ENCODE measurements at regions not wholly inside any gene's neighbourhood (a gene's known extent, or its start where the extent isn't known, plus 50 kb on each side); places are given as distances from the start of the nearest gene placed in this dataset.

DNA sequence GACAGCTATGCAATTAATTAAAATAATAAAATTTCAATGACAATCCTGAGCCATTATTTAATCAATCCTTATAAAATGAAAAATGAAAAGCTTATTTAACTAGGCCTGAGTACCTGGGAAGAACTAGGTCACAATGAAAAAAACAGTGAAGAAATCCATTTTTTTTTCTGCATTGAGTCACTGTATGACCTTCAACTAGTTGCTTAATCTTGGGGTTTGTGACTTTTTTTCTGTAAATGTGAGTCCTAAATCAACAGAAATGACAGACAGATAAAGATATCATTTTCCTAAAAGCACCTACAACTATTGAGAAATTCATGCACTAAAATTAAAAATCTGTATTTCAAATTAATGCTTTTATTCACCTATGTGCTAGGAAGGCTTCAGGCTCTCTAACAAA is 96.8 kb downstream of the TMEM26 start:
- no peak for DNase-seq (ENCODE audit: low read depth in 2 of 3, low spot score in 2 of 3)

DNA sequence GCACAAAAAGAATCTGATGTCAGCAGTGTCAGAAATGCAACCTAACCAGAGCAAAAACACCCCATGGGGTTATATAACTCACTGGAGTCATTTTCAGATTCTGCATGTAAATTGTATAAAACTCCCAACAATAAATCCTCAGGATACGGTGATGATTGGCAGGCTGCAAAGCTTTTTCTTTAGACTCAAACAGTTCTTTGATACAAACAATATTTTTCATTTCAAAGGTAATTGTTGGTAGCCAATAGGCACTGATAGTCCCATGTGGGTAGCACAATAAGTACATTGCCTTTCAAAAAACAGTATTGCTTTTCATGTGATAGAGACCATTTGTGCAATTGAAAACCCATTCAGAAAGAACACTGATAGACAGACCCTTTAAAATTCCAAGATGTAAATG is 98.0 kb downstream of the TMEM26 start:
- no peak for DNase-seq (ENCODE audit: low read depth in 2 of 3, low spot score in 2 of 3)

- no peak for DNase-seq (ENCODE audit: low read depth in 2 of 3, low spot score in 2 of 3)
Observed at GRCh38 chr10:61354401-61354975, 98.7 kb downstream of the TMEM26 start.

DNA sequence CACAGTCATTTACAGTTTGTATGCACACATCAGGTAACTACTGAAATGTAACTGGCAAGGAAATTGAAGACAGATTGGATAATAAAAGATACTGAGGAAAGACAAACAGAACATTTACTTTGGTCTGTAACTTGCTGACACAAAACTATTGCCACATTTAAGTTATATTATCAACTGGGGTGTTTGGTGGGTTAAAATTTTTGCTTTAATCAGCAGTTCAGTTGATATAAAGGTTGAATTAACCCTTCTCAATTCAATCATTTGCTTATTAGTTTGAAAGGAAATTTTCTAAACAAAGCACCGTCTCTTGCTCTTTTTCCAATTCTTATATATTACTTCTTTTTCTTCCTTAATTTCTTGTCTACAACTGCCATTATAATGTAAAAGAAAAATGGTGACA is 102.4 kb downstream of the TMEM26 start:
- DNase-seq (ENCODE audit: low read depth in 2 of 3, low spot score in 2 of 3): no peak

DNA sequence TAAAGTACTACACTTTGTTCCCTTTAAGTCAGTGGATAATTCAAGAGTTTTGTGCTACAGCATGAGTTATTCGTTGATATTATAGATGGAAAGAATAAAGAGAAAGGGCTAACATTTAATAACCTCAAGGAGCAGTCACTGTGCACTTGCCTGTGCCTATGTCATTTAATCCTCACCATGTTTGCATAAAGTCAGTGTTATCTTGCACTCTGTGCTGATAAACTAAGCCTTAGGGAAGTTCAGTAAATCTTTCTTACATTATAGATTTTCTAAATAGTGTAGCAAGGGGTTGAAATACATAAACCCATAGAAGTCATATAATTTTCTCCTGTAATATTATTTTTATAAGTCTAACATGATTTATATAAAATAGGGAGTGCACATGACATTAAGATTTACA is 103.1 kb downstream of the TMEM26 start:
- no peak for DNase-seq (ENCODE audit: low read depth in 2 of 3, low spot score in 2 of 3)

GRCh38 chr10:61346796-61347413 is 106.3 kb downstream of the TMEM26 start:
- DNase-seq (ENCODE audit: low read depth in 2 of 3, low spot score in 2 of 3): no peak

- no peak for DNase-seq (ENCODE audit: low read depth in 2 of 3, low spot score in 2 of 3)
Observed at GRCh38 chr10:61343796-61344195, 109.4 kb downstream of the TMEM26 start.

GRCh38 chr10:61342858-61343572 is 110.2 kb downstream of the TMEM26 start:
- DNase-seq (ENCODE audit: low read depth in 2 of 3, low spot score in 2 of 3): no peak

GRCh38 chr10:61341008-61341407 is 112.2 kb downstream of the TMEM26 start:
- DNase-seq (ENCODE audit: low read depth in 2 of 3, low spot score in 2 of 3): no peak

DNA sequence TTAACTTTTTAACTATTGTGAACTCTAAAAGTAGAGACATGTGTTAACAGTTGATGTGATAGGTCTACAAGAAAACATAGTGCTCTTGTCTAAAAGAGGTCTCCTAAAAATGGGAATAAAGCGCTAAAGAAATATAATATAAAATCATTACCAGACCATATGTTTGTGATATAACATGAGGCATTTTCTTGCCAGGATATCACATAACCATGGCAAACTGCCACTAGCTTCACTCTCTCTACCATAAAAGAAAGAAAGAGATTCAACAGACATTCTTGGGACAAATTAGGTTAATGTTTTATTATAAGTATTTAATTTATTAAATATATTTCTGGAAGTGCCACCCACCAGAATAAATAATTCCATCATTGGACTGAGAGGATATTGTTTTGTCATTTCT is 115.0 kb downstream of the TMEM26 start:
- DNase-seq (ENCODE audit: low read depth in 2 of 3, low spot score in 2 of 3): no peak

DNA sequence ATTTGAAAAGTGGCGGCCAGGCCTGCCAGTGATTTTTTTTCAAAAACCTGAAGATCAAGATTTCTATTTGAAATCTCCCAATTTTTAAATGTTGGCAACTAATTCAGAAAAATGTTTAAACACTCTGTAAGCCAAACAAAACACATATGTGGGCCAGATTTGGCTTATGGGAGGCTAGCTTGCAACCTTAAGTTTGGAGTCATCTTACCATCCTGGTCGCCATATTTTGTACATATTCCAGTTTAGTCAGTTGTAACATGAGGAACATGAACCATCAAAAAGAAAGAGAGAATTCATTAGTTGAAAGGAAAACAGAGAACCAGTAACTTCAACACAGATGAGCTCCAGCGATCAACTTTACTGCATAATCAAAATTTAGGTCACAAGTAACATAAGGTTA is 115.4 kb downstream of the TMEM26 start:
- DNase-seq (ENCODE audit: low read depth in 2 of 3, low spot score in 2 of 3): no peak

- DNase-seq (ENCODE audit: low read depth in 2 of 3, low spot score in 2 of 3): no peak
Observed at GRCh38 chr10:61336831-61337230, 116.3 kb downstream of the TMEM26 start.

DNA sequence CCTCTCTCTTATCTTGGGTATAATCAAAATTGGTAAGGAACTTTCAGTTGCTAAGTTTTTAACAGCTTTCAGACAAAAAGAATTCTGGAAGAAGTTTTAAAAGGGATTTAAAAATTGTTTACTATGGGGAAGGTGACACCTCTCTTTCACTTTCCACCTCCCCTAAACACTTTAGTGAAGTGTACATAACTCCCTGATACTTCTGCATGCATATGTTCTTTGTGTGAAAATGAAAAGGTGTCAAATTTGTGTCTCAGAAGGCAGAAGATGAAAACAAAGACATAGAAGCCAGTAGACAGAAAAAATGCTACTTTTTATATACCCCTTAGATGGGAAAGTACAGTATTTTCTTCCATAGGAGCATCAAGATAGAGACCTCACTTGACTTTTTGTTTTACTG is 117.8 kb downstream of the TMEM26 start:
- no peak for DNase-seq (ENCODE audit: low read depth in 2 of 3, low spot score in 2 of 3)

DNA sequence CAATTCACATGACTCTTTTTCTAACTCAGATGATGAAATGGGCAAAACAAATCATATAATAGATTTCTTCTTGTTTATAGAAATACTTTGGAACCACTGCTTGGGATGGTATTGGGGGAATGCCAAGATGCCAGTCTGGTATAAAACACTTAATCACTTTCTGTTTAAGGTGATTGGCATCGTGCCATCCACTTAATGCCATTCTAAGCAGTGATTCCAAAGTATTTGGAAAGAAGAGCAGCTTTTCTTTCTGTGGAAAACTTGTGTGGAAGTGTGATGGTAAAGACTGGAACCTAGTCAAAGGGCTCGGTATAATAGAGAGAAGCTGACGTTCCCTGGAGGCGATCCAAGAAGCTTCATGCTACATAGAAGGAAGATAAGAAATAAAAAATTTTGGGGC is 120.6 kb downstream of the TMEM26 start:
- DNase-seq (ENCODE audit: low read depth in 2 of 3, low spot score in 2 of 3): no peak

DNA sequence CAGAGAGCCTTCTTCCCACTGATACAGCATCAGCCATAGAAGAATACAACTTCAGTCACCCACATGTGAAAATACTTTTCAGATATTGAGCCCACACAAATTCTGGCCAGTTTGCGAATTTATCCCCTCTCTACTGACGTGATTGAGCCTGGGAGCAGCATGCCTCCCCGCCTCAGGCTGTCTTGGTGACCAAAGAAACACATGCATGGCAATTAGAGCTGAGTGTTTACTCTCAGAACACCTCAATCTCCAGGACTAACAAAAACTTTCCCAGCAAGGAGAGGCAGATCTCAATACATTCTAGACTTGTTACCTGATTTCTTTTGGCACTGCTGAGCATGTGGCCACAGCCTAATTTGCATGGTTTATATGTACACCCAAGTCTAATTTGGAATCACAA is 122.5 kb downstream of the TMEM26 start:
- DNase-seq (ENCODE audit: low read depth in 2 of 3, low spot score in 2 of 3): no peak

DNA sequence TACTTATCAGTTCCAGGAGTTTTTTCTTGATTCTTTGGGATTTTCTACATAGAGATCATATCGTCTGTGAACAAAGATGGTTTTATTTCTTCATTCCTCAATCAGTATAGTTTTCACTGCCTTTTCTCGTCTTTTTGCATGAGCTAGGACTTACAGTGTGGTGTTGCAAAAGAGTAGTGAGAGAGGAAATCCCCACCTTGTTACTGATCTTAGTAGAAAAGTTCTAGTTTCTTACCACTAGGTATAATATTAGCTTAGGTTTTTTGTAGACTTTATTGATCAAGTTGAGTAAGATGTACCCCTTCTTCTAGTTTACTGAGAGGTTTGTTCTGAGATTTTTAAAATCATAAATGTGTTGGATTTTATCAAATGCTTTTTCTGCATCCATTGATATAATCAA is 123.3 kb downstream of the TMEM26 start:
- no peak for DNase-seq (ENCODE audit: low read depth in 2 of 3, low spot score in 2 of 3)

DNA sequence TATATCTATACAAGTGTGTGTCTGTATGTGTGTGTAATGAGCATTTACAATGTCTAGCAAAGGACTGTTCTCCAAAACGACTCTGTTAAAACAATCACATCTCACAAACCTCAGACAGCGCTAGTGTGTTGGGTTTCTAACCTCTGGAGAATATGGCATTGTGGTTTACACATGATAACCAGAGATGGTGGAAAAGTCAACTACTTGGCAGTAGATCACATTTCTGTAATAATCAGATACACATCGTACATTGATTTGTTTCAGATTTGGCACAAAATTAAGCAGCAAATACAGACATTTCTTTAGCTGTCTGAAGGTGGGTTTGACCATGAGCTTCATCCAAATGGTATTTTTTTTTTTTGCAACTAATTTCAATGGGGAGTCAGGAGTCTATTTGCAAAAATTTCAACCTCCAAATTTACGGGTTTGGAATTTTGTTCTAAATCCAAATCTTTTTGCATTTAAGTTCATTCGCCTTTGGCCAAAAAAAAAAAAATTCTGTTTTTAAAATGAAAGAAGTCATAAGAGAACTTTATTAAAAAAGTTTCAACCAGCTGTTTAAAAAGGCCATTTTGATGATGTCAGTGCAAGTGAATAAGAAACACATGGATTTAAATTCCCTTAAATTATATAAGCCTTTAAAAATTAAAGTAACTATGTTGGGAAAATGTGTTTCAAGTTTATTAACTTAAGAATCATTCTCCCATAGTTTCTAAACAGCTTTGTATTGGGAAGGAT is 127.8 kb downstream of the TMEM26 start:
- no peak for DNase-seq (ENCODE audit: low read depth in 2 of 3, low spot score in 2 of 3)

- no peak for DNase-seq (ENCODE audit: low read depth in 2 of 3, low spot score in 2 of 3)
Observed at GRCh38 chr10:61323726-61324125, 129.5 kb downstream of the TMEM26 start.

GRCh38 chr10:61321041-61321857 is 131.9 kb downstream of the TMEM26 start:
- no peak for DNase-seq (ENCODE audit: low read depth in 2 of 3, low spot score in 2 of 3)

DNA sequence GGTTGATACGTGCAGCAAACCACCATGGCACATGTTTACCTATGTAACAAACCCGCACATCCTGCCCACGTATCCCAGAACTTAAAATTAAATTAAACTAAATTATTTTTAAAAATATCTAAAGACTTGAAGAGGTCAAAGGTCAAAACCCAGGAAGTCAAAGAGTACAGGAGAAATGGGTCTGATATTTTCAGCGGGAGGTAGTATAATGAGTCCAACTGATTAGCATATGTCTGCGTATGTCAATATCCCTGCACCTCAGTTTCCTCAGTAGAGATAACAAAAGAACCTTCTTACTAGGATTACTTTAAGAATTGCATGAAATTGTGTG is 133.0 kb downstream of the TMEM26 start:
- no peak for DNase-seq (ENCODE audit: low read depth in 2 of 3, low spot score in 2 of 3)

All from hematopoietic multipotent progenitor cell (in vitro differentiated cells).